ENCODE measurements at regions not wholly inside any gene's neighbourhood (a gene's known extent, or its start where the extent isn't known, plus 50 kb on each side); places are given as distances from the start of the nearest gene placed in this dataset.
"Not testable (repeated sequence)": the region's sequence is repeated elsewhere in the genome, so short reads cannot be mapped to it uniquely, and the experiment has no call there.

DNA sequence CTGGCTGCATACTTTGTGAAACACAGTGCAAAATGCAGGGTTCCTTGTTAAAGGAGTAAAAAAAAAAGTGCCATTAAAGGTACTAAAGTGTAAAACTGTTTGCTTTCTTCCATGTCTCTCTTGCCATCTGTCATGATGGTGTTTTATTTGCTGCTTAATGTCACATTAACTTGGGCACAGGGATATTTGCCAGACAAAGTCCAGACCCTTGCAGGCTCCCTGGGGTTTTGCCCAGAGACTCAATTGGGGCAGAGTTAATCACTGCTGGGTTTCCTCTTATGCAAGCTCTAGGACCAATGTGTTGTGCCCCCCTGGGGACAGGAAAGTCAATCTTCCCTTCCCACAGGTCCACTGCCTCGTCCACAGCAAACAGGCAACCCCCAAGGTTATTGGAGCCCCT is 274.3 kb upstream of the SGCD start:
- no peak overlapping the region for H3K27ac ChIP-seq
- H3K4me3 ChIP-seq: no peak overlapping the region
- H3K36me3 ChIP-seq: no peaks in the 10 kb centered on the region
- DNase-seq (no peak), ATAC-seq (no peak)
- intact Hi-C loops (cut with DNase I): no loop called here
- H3K27me3 ChIP-seq: no peaks in the 10 kb centered on the region
- H3K4me1 ChIP-seq: no peaks in the 10 kb centered on the region
- no peaks in the 10 kb centered on the region for H3K9me3 ChIP-seq
- TF ChIP-seq, protein P1, sequence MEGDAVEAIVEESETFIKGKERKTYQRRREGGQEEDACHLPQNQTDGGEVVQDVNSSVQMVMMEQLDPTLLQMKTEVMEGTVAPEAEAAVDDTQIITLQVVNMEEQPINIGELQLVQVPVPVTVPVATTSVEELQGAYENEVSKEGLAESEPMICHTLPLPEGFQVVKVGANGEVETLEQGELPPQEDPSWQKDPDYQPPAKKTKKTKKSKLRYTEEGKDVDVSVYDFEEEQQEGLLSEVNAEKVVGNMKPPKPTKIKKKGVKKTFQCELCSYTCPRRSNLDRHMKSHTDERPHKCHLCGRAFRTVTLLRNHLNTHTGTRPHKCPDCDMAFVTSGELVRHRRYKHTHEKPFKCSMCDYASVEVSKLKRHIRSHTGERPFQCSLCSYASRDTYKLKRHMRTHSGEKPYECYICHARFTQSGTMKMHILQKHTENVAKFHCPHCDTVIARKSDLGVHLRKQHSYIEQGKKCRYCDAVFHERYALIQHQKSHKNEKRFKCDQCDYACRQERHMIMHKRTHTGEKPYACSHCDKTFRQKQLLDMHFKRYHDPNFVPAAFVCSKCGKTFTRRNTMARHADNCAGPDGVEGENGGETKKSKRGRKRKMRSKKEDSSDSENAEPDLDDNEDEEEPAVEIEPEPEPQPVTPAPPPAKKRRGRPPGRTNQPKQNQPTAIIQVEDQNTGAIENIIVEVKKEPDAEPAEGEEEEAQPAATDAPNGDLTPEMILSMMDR (IDR thresholded peaks at IDR 0.05): no peak

DNA sequence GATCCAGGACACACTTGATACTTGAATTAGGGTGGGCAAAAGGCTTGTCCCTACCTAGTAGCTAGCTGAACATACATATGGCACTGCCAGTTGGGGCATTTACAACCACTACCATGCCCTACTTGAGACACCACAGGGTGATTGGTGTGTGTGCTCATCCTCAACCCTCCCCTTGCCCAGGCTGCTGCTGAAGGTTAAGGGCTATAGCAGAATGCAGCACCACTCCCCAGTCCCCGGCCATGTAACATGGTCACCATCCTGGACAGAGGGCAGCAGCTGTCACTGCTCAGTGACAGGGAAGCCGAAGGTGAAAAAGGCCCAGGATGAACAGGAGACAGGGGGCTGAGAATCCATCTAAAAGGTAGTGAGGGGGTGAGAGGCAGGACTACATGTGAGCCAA is 273.9 kb upstream of the SGCD start:
- H3K27me3 ChIP-seq: no peaks in the 10 kb centered on the region
- ATAC-seq (peak; percentile 15), DNase-seq (no peak)
- H3K9me3 ChIP-seq: no peaks in the 10 kb centered on the region
- H3K4me1 ChIP-seq: no peaks in the 10 kb centered on the region
- intact Hi-C loops (cut with DNase I): no loop called here
- H3K36me3 ChIP-seq: no peaks in the 10 kb centered on the region
- H3K4me3 ChIP-seq: no peak overlapping the region
- TF ChIP-seq, protein P1 (IDR thresholded peaks at IDR 0.05): no peak
- no peak overlapping the region for H3K27ac ChIP-seq

DNA sequence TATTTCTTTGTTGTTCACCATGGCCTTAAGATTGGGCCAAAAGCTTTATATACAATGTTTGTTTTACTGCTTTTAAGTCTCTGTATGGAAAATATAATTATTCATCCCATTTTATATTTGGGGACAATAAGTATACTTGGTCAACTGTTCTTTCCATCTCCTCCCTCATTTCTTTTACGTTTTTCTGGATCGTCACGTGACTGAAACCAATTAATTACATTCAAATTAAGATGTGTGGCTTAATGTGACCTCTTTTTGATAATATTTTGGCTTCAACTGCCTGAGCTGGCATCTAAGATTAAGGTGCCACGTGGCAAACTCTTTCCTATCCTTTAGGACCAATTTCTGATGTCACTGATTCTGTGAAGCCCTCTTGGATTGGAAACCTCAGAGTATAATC is 250.1 kb upstream of the SGCD start:
- Histone ChIP-seq H3K4me3 (no peak overlapping the region), H3K27ac (no peak overlapping the region), H3K4me1 (no peaks in the 10 kb centered on the region), H3K9me3 (peaks cover 10% of the 10 kb centered on the region), H3K36me3 (no peaks in the 10 kb centered on the region), H3K27me3 (no peaks in the 10 kb centered on the region)
- intact Hi-C loops (cut with DNase I): no loop called here
- DNase-seq (no peak), ATAC-seq (no peak)
- TF ChIP-seq, protein P1 (IDR thresholded peaks at IDR 0.05): no peak

DNA sequence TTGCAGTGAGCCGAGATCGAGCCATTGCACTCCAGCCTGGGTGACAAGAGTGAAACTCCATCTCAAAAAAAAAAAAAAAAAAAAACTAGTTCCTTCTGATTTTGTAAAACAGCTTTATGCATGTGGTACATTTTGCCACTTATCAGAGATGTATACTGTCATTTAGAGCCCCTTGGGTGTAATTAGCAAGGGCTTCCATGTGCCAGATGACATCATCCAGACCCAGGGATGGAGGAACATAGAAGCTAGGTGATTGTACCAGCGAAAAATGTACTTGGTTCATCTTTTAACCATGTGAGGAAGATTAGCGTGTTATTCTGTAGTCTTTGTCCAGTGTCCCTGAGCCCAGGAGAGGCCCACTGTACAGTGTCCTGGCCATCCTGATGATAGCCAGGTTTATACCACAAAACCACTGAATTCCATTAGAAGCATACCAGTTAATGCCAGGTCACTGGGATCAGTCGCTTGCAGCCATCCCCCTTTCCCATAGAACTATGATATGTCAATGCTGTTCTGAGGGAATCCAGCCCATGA is 239.3 kb upstream of the SGCD start:
- H3K4me1 ChIP-seq: no peaks in the 10 kb centered on the region
- no peaks in the 10 kb centered on the region for H3K9me3 ChIP-seq
- H3K27ac ChIP-seq: no peak overlapping the region
- H3K27me3 ChIP-seq: no peaks in the 10 kb centered on the region
- ATAC-seq (no peak), DNase-seq (no peak)
- H3K4me3 ChIP-seq: no peak overlapping the region
- intact Hi-C loops (cut with DNase I): no loop called here
- TF ChIP-seq, protein P1 (IDR thresholded peaks at IDR 0.05): no peak
- H3K36me3 ChIP-seq: no peaks in the 10 kb centered on the region

DNA sequence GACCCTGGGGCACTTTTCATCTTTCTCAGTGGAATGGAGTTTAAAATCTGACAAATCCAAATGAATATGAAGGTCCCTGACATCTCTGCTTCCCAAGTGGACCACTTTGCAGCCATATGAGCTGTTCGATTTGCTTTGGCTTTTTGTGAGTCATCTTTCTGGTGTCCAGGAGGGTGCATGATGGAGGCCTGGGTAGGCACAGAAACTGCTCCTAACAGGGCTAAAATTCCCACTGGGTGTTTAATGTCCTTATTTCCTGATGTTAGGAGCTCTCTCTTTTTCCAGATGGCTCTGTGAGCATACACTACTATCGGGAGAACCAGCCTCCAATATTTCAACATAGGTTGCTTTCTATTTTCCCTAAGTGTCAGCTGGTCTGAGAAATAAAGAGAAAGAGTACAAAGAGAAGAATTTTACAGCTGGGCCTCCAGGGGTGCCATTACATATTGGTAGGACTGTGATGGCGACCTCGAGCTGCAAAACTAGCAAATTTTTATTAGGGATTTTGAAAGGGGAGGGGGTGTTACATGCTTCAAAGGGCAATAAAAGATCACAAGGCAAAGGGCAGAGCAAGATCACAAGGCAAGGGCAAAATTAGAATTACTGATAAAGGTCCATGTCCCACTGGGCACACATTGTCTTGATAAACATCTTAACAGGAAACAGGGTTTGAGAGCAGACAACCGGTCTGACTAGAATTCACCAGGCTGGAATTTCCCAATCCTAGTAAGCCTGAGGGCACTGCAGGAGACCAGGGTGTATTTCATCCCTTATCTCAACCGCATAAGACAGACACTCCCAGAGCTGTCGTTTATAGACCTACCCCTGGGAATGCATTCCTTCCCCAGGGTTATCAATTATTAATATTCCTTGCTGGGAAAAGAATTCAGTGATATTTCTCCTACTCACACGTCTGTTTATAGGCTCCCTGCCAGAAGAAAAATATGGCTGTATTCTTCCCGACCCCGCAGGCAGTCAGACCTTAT is 236.7 kb upstream of the SGCD start:
- H3K27ac ChIP-seq; H3K4me1 ChIP-seq; H3K27me3 ChIP-seq; DNase-seq; ATAC-seq; intact Hi-C loops (cut with DNase I); H3K36me3 ChIP-seq; H3K4me3 ChIP-seq; H3K9me3 ChIP-seq: not testable (repeated sequence)

DNA sequence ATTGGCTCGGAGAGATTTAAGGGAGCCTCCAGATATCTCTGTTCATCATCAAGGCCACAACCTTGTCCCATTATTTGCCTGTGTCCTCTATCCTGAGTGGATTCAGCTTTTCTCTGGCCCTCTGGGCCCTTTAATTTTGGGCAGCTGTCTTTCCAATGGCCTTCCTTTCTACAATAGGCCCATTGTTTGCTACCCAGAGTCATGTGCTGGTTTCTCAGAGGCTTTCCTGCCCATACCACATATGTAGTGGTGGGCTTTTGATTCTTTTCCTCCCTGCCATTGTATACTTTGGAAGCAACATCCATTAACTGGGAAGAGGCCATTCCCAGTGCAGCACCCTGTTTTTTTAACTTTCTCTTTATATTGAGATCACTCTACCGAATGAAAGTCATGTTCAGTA is 233.9 kb upstream of the SGCD start:
- H3K27me3 ChIP-seq: no peaks in the 10 kb centered on the region
- no peaks in the 10 kb centered on the region for H3K9me3 ChIP-seq
- no peak overlapping the region for H3K27ac ChIP-seq
- TF ChIP-seq, protein P1 (IDR thresholded peaks at IDR 0.05): no peak
- no peaks in the 10 kb centered on the region for H3K4me1 ChIP-seq
- ATAC-seq (no peak), DNase-seq (no peak)
- H3K36me3 ChIP-seq: no peaks in the 10 kb centered on the region
- H3K4me3 ChIP-seq: no peak overlapping the region
- intact Hi-C loops (cut with DNase I): no loop called here
